ENCODE measurements at regions not wholly inside any gene's neighbourhood (a gene's known extent, or its start where the extent isn't known, plus 50 kb on each side); places are given as distances from the start of the nearest gene placed in this dataset.

GRCh38 chr2:195488567-195488966 lies 168.5 kb upstream of the SLC39A10 start:
- H3K4me3 Mint-ChIP-seq (ENCODE audit: unreplicated experiment): no peak overlapping the region
- no peak for DNase-seq (ENCODE audit: extremely low spot score, unreplicated experiment)
- H3K9me3 Mint-ChIP-seq (ENCODE audit: unreplicated experiment): no peaks in the 10 kb centered on the region
- no peak for TF ChIP-seq CTCF (IDR thresholded peaks at IDR 0.05)
- peaks cover 16% of the 10 kb centered on the region for H3K4me1 Mint-ChIP-seq (ENCODE audit: unreplicated experiment)
- no peaks in the 10 kb centered on the region for H3K27me3 Mint-ChIP-seq (ENCODE audit: unreplicated experiment)
- H3K36me3 Mint-ChIP-seq (ENCODE audit: unreplicated experiment): no peaks in the 10 kb centered on the region
- no peak overlapping the region for H3K27ac Mint-ChIP-seq (ENCODE audit: unreplicated experiment)

- Mint-ChIP-seq H3K4me3 (ENCODE audit: unreplicated experiment) (no peak overlapping the region), H3K9me3 (ENCODE audit: unreplicated experiment) (no peaks in the 10 kb centered on the region), H3K4me1 (ENCODE audit: unreplicated experiment) (peaks cover 16% of the 10 kb centered on the region), H3K27ac (ENCODE audit: unreplicated experiment) (no peak overlapping the region), H3K36me3 (ENCODE audit: unreplicated experiment) (no peaks in the 10 kb centered on the region), H3K27me3 (ENCODE audit: unreplicated experiment) (peaks cover 2% of the 10 kb centered on the region)
- no peak for DNase-seq (ENCODE audit: extremely low spot score, unreplicated experiment)
- no peak for TF ChIP-seq CTCF (IDR thresholded peaks at IDR 0.05)
These were observed 169.9 kb upstream of the SLC39A10 start for GRCh38 chr2:195486987-195487644.

GRCh38 chr2:195486520-195486919 lies 170.5 kb upstream of the SLC39A10 start:
- H3K4me3 Mint-ChIP-seq (ENCODE audit: unreplicated experiment): no peak overlapping the region
- DNase-seq (ENCODE audit: extremely low spot score, unreplicated experiment): no peak
- H3K4me1 Mint-ChIP-seq (ENCODE audit: unreplicated experiment): peaks cover 16% of the 10 kb centered on the region
- no peaks in the 10 kb centered on the region for H3K36me3 Mint-ChIP-seq (ENCODE audit: unreplicated experiment)
- peaks cover 2% of the 10 kb centered on the region for H3K27me3 Mint-ChIP-seq (ENCODE audit: unreplicated experiment)
- H3K9me3 Mint-ChIP-seq (ENCODE audit: unreplicated experiment): no peaks in the 10 kb centered on the region
- TF ChIP-seq CTCF (IDR thresholded peaks at IDR 0.05): no peak
- no peak overlapping the region for H3K27ac Mint-ChIP-seq (ENCODE audit: unreplicated experiment)

DNA sequence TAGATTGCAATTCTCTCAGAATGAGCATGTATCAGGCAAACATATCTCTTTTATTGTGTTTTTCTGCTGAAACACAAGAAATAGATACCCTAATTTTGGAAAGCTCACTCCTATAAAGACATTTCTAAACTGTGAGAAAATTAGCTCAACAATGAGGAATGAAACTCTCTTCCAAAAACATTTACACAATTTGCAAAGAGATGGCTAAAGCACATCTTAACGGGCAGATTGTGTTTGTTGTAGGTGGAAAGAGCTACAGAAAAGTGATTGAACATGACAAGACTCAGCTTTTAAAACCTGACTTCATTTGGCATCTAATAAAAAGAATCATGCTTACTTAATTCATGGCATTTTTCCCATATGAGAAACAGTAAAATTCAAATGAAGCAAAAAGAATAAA lies 175.0 kb upstream of the SLC39A10 start:
- no peaks in the 10 kb centered on the region for H3K36me3 Mint-ChIP-seq (ENCODE audit: unreplicated experiment)
- no peak overlapping the region for H3K27ac Mint-ChIP-seq (ENCODE audit: unreplicated experiment)
- H3K27me3 Mint-ChIP-seq (ENCODE audit: unreplicated experiment): peaks cover 11% of the 10 kb centered on the region
- TF ChIP-seq CTCF (IDR thresholded peaks at IDR 0.05): no peak
- no peak for DNase-seq (ENCODE audit: extremely low spot score, unreplicated experiment)
- peaks cover 4% of the 10 kb centered on the region for H3K9me3 Mint-ChIP-seq (ENCODE audit: unreplicated experiment)
- H3K4me3 Mint-ChIP-seq (ENCODE audit: unreplicated experiment): no peak overlapping the region
- peaks cover 7% of the 10 kb centered on the region for H3K4me1 Mint-ChIP-seq (ENCODE audit: unreplicated experiment)

GRCh38 chr2:195480121-195480520 lies 176.9 kb upstream of the SLC39A10 start:
- no peak for DNase-seq (ENCODE audit: extremely low spot score, unreplicated experiment)
- no peak for TF ChIP-seq CTCF (IDR thresholded peaks at IDR 0.05)
- Mint-ChIP-seq H3K27ac (ENCODE audit: unreplicated experiment) (no peak overlapping the region), H3K9me3 (ENCODE audit: unreplicated experiment) (peaks cover 4% of the 10 kb centered on the region), H3K36me3 (ENCODE audit: unreplicated experiment) (no peaks in the 10 kb centered on the region), H3K4me3 (ENCODE audit: unreplicated experiment) (no peak overlapping the region), H3K4me1 (ENCODE audit: unreplicated experiment) (peaks cover 6% of the 10 kb centered on the region), H3K27me3 (ENCODE audit: unreplicated experiment) (peaks cover 11% of the 10 kb centered on the region)

Measured in osteocyte (in vitro differentiated cells).